PC-3 (cell line): ENCODE measurements at regions not wholly inside any gene's neighbourhood (a gene's known extent, or its start where the extent isn't known, plus 50 kb on each side); places are given as distances from the start of the nearest gene placed in this dataset.

Experiments used
- ATAC-seq: fragments of 200-7000 bp; cut with Tn5 transposase; 2 replicates; pipeline ENCODE4 v1.9.1; 2020; ENCODE audit warnings: mild to moderate bottlenecking, moderate library complexity
- BruUV-seq: library from RNA; stranded (reverse); fragments of 400-500 nt; replicated peaks from 2 replicates; lab custom pipeline; 2021; lab: Mats Ljungman, UMichigan
- CTCF ChIA-PET: fragments of 300-600 bp; sonication (Branson Sonifier 250); formaldehyde crosslinking; loops from one replicate; lab custom pipeline; 2022; ENCODE audit warnings: antibody characterized with exemption; lab: Charles Lee
- POLR2A ChIA-PET: fragments of 300-600 bp; sonication (Branson Sonifier 250); formaldehyde crosslinking; loops from one replicate; lab custom pipeline; 2022; ENCODE audit warnings: antibody characterized with exemption; ENCODE audit not compliant: unreplicated experiment; lab: Charles Lee
- DNase-seq: peaks from one replicate; pipeline ENCODE4 v3.0.0-alpha.2; 2015
- H2AFZ ChIP-seq: fragments of 300-600 bp; sonication (generic); 2 replicates; pipeline ENCODE4 v1.6.0; 2016; ENCODE audit warnings: antibody characterized with exemption, low read length
- H3F3A ChIP-seq: fragments of 300-600 bp; sonication (generic); one replicate; pipeline ENCODE4 v1.6.0; 2017; ENCODE audit warnings: antibody characterized with exemption, low read length, control low read depth, mild to moderate bottlenecking; ENCODE audit not compliant: unreplicated experiment
- H3K27ac ChIP-seq: fragments of 300-600 bp; sonication (generic); 2 replicates; pipeline ENCODE4 v1.5.1; 2016; ENCODE audit warnings: mild to moderate bottlenecking, low read length
- H3K27me3 ChIP-seq: fragments of 300-600 bp; sonication (generic); 2 replicates; pipeline ENCODE4 v1.6.1; 2016; ENCODE audit warnings: low read length, mixed read lengths
- H3K36me3 ChIP-seq: fragments of 300-600 bp; sonication (generic); 2 replicates; pipeline ENCODE4 v1.6.1; 2016; ENCODE audit warnings: low read depth, mixed run types, low read length, mixed read lengths
- H3K4me1 ChIP-seq: fragments of 300-600 bp; sonication (generic); 2 replicates; pipeline ENCODE4 v1.5.1; 2016; ENCODE audit warnings: low read length; ENCODE audit not compliant: insufficient read depth
- H3K4me2 ChIP-seq: fragments of 300-600 bp; sonication (generic); 2 replicates; pipeline ENCODE4 v1.6.0; 2016; ENCODE audit warnings: low read length
- H3K4me3 ChIP-seq: fragments of 300-600 bp; sonication (generic); 2 replicates; pipeline ENCODE4 v1.5.1; 2016; ENCODE audit warnings: mild to moderate bottlenecking, low read length, mixed read lengths
- H3K79me2 ChIP-seq: fragments of 300-600 bp; sonication (generic); 2 replicates; pipeline ENCODE4 v1.6.1; 2017; ENCODE audit warnings: low read length, mixed read lengths
- H3K9ac ChIP-seq: fragments of 300-600 bp; sonication (generic); 2 replicates; pipeline ENCODE4 v1.6.0; 2016; ENCODE audit warnings: mild to moderate bottlenecking, low read length
- H3K9me2 ChIP-seq: fragments of 300-600 bp; sonication (generic); replicated peaks from 2 replicates; pipeline ENCODE4 v1.6.1; 2016; ENCODE audit warnings: mixed run types, low read length, mixed read lengths
- H3K9me3 ChIP-seq: fragments of 300-600 bp; sonication (generic); 2 replicates; pipeline ENCODE4 v1.6.1; 2016; ENCODE audit warnings: low read length, mixed read lengths
- H4K20me1 ChIP-seq: fragments of 300-600 bp; sonication (generic); 2 replicates; pipeline ENCODE4 v1.6.1; 2016; ENCODE audit warnings: low read length, mixed read lengths
- EZH2 ChIP-seq: fragments of 300-600 bp; sonication (generic); IDR thresholded peaks from one replicate; pipeline ENCODE4 v1.6.1; 2017; ENCODE audit warnings: antibody characterized with exemption, mild to moderate bottlenecking, low read length; ENCODE audit not compliant: unreplicated experiment
- EZH2phosphoT487 ChIP-seq: fragments of 300-600 bp; sonication (generic); IDR thresholded peaks from 2 replicates; pipeline ENCODE4 v1.6.1; 2018; ENCODE audit warnings: mild to moderate bottlenecking, antibody characterized with exemption, low read length, borderline replicate concordance
- intact Hi-C: fragments of 100-400 bp; cut with micrococcal nuclease; formaldehyde crosslinking; loops from 2 replicates; pipeline ENCODE4 v1.9.0; 2023
- TF ChIP-seq, protein P1 (sequence below): fragments of 300-600 bp; sonication (generic); conservative IDR thresholded peaks from 2 replicates; pipeline ENCODE4 v1.5.1; 2017; ENCODE audit warnings: antibody characterized with exemption, low read depth, mild to moderate bottlenecking, low read length

DNA sequence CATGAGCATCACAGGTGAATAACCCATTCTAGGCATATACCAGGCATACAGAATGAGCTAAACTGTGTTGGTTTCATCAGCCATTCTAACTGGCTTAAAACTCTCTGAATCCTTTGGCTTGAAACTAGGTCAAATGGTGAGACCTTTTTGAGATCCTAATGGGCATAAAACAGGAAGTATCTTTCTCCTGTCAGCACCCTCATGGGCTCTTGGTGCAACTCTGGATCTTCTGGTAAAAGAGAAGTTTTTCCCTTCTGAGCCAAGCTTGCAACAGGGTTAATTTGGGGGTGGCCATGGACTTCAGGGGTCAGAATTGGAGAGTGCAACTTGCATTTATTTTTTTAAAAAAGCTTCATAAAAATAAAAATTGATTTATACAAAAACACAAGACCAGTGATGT lies 67.9 kb upstream of the GRAMD1B start:
- no peak overlapping the region for H3K9ac ChIP-seq
- intact Hi-C loops = no loop called here
- TF ChIP-seq EZH2phosphoT487 (no peak), EZH2 (no peak)
- TF ChIP-seq, protein P1, sequence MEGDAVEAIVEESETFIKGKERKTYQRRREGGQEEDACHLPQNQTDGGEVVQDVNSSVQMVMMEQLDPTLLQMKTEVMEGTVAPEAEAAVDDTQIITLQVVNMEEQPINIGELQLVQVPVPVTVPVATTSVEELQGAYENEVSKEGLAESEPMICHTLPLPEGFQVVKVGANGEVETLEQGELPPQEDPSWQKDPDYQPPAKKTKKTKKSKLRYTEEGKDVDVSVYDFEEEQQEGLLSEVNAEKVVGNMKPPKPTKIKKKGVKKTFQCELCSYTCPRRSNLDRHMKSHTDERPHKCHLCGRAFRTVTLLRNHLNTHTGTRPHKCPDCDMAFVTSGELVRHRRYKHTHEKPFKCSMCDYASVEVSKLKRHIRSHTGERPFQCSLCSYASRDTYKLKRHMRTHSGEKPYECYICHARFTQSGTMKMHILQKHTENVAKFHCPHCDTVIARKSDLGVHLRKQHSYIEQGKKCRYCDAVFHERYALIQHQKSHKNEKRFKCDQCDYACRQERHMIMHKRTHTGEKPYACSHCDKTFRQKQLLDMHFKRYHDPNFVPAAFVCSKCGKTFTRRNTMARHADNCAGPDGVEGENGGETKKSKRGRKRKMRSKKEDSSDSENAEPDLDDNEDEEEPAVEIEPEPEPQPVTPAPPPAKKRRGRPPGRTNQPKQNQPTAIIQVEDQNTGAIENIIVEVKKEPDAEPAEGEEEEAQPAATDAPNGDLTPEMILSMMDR = no peak
- POLR2A ChIA-PET = interaction anchor here (0.6 kb wide), 1 partner anchor 78 kb away, joined by 8 read pairs; no protein-coding TSS in a partner anchor
- no TSS peak for BruUV-seq
- H3K9me3 ChIP-seq = no peaks in the 10 kb centered on the region
- H3K36me3 ChIP-seq = no peaks in the 10 kb centered on the region
- H3F3A ChIP-seq = no peaks in the 10 kb centered on the region
- H3K4me1 ChIP-seq = no peaks in the 10 kb centered on the region; the same call in 1 of the 2 replicates
- CTCF ChIA-PET = interaction anchor here (0.6 kb wide), 1 partner anchor 416 kb away, joined by 5 read pairs; no protein-coding TSS in a partner anchor
- DNase-seq (no peak), ATAC-seq (no peak)
- H3K4me2 ChIP-seq = no peak overlapping the region
- no peak overlapping the region for H3K4me3 ChIP-seq
- H4K20me1 ChIP-seq = no peaks in the 10 kb centered on the region
- peaks cover 95% of the 10 kb centered on the region for H3K27me3 ChIP-seq
- no peaks in the 10 kb centered on the region for H3K9me2 ChIP-seq
- H3K27ac ChIP-seq = no peak overlapping the region
- no peaks in the 10 kb centered on the region for H3K79me2 ChIP-seq
- no peak overlapping the region for H2AFZ ChIP-seq

DNA sequence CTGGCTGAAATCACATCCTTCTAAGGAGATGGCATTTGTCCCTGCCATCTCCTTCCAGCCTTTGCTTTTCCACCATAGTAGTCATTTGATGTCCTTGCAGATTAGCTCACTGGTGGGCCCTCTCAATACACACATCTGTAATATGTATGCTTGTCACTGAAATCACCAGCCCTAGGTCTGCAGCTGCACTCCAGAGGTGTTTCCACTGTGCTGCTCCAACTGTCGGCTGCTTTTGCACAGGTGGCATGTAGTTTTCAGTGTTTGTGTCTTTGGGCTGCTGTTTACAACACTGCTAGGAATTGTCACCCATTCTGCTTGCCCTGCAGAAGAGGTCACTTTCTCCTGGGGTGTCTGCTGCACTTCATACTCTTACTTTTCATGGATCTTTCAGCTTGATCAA lies 69.0 kb upstream of the GRAMD1B start:
- DNase-seq (no peak), ATAC-seq (no peak)
- BruUV-seq = no TSS peak
- intact Hi-C loops = no loop called here
- Histone ChIP-seq H3K27ac (no peak overlapping the region), H3F3A (no peaks in the 10 kb centered on the region), H3K27me3 (peaks cover 87% of the 10 kb centered on the region), H3K4me2 (no peak overlapping the region), H2AFZ (no peak overlapping the region), H3K36me3 (no peaks in the 10 kb centered on the region), H3K9me3 (no peaks in the 10 kb centered on the region), H3K4me3 (no peak overlapping the region), H4K20me1 (no peaks in the 10 kb centered on the region), H3K79me2 (no peaks in the 10 kb centered on the region), H3K4me1 (no peaks in the 10 kb centered on the region; the same call in 1 of the 2 replicates), H3K9me2 (no peaks in the 10 kb centered on the region), H3K9ac (no peak overlapping the region)
- CTCF ChIA-PET = no interaction called here
- POLR2A ChIA-PET = no interaction called here
- TF ChIP-seq, protein P1 = no peak
- no peak for TF ChIP-seq EZH2
- no peak for TF ChIP-seq EZH2phosphoT487

DNA sequence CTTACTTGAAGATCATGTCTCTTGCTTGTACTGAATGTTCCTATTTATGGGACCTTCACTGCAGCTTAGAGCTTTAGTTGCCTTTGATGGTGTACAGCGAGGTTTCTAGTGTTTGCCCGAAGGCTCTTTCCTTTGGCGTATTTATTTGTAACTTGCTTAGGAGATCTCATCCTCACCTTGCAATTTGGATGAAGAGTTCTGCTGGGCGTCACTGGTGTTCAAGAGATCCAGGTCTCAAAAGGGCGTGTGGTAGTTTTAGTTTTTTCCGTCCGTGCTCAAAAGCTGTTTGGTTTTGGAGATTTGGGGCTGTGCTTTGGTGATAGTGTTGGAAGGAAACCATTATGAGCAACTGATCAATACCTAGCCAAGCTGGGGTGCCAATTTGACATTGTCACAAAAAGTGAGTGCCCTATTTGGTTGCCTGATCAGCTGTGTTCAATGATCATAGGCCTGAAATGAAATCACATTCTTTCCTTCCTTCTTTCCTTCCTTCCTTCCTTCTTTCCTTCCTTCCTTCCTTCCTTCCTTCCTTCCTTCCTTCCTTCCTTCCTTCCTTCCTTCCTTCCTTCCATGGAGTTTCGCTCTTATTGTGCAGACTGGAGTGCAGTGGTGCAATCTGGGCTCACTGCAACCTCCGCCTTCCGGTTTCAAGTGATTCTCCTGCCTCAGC lies 69.7 kb upstream of the GRAMD1B start:
- Histone ChIP-seq H2AFZ (no peak overlapping the region), H3K4me3 (no peak overlapping the region), H4K20me1 (no peaks in the 10 kb centered on the region), H3K27me3 (peaks cover 80% of the 10 kb centered on the region), H3K36me3 (no peaks in the 10 kb centered on the region), H3K9ac (no peak overlapping the region), H3F3A (no peaks in the 10 kb centered on the region), H3K4me1 (no peaks in the 10 kb centered on the region; the same call in 1 of the 2 replicates), H3K79me2 (no peaks in the 10 kb centered on the region), H3K4me2 (no peak overlapping the region), H3K9me2 (no peaks in the 10 kb centered on the region), H3K9me3 (no peaks in the 10 kb centered on the region), H3K27ac (no peak overlapping the region)
- ATAC-seq (no peak), DNase-seq (no peak)
- no peak for TF ChIP-seq EZH2phosphoT487
- TF ChIP-seq EZH2 = no peak
- TF ChIP-seq, protein P1 = no peak
- CTCF ChIA-PET = no interaction called here
- intact Hi-C loops = no loop called here
- POLR2A ChIA-PET = no interaction called here
- BruUV-seq = no TSS peak
